ENCODE measurements at regions not wholly inside any gene's neighbourhood (a gene's known extent, or its start where the extent isn't known, plus 50 kb on each side); places are given as distances from the start of the nearest gene placed in this dataset.

GRCh38 chr17:77693776-77694175 lies 264.7 kb upstream of the TNRC6C start:
- peaks cover 23% of the 10 kb centered on the region for H3K4me1 ChIP-seq (ENCODE audit: control insufficient read depth, insufficient read depth, low read length, poor library complexity, severe bottlenecking)
- no peak for ATAC-seq (ENCODE audit: low read depth in 2 of 2)
- peak overlapping the region in 1 of 3 donors; percentile 56 for H3K27ac Mint-ChIP-seq
- H3K9me3 ChIP-seq (ENCODE audit: control insufficient read depth in 2 of 2, low read length in 2 of 2) = no peaks in the 10 kb centered on the region
- H3K4me3 ChIP-seq (ENCODE audit: low read depth, low read length) = no peak overlapping the region
- H3K27me3 Mint-ChIP-seq = peaks cover 18% of the 10 kb centered on the region
- H3K36me3 Mint-ChIP-seq = no peaks in the 10 kb centered on the region
- H3K4me3 Mint-ChIP-seq = no peak overlapping the region
- H3K36me3 ChIP-seq (ENCODE audit: control insufficient read depth, insufficient read depth, low read length) = no peaks in the 10 kb centered on the region
- peaks cover 6 to 38% (median 20%) of the 10 kb centered on the region in 4 donors for H3K4me1 Mint-ChIP-seq
- no peak overlapping the region for H3K27ac ChIP-seq (ENCODE audit: insufficient read depth, low read length, poor library complexity, severe bottlenecking)
- H3K27me3 ChIP-seq (ENCODE audit: control insufficient read depth, insufficient read depth, low read length) = no peaks in the 10 kb centered on the region
- H3K9me3 Mint-ChIP-seq = peaks cover 0 to 2% (median 0%) of the 10 kb centered on the region in 7 donors
- no peak for DNase-seq

- DNase-seq = no peak
These were observed 263.8 kb upstream of the TNRC6C start for GRCh38 chr17:77694391-77695363.

GRCh38 chr17:77695386-77695785 lies 263.1 kb upstream of the TNRC6C start:
- Histone ChIP-seq H3K9me3 (ENCODE audit: control insufficient read depth in 2 of 2, low read length in 2 of 2) (no peaks in the 10 kb centered on the region), H3K4me3 (ENCODE audit: low read depth, low read length) (no peak overlapping the region), H3K27ac (ENCODE audit: insufficient read depth, low read length, poor library complexity, severe bottlenecking) (no peak overlapping the region), H3K4me1 (ENCODE audit: control insufficient read depth, insufficient read depth, low read length, poor library complexity, severe bottlenecking) (peaks cover 19% of the 10 kb centered on the region), H3K36me3 (ENCODE audit: control insufficient read depth, insufficient read depth, low read length) (no peaks in the 10 kb centered on the region), H3K27me3 (ENCODE audit: control insufficient read depth, insufficient read depth, low read length) (peaks cover 3% of the 10 kb centered on the region)
- Mint-ChIP-seq H3K4me1 (peaks cover 5 to 35% (median 16%) of the 10 kb centered on the region in 4 donors), H3K9me3 (peaks cover 0 to 2% (median 0%) of the 10 kb centered on the region in 7 donors), H3K27me3 (peaks cover 18% of the 10 kb centered on the region), H3K36me3 (no peaks in the 10 kb centered on the region), H3K4me3 (no peak overlapping the region), H3K27ac (peak overlapping the region in 1 of 3 donors; percentile 74)
- ATAC-seq (ENCODE audit: low read depth in 2 of 2) (no peak), DNase-seq (no peak)

More at GRCh38 chr17:77694391-77695363, 263.8 kb upstream of the TNRC6C start:
- H3K9me3 Mint-ChIP-seq = peaks cover 0 to 2% (median 0%) of the 10 kb centered on the region in 7 donors
- ATAC-seq (ENCODE audit: low read depth in 2 of 2) = no peak
- peaks cover 18% of the 10 kb centered on the region for H3K27me3 Mint-ChIP-seq
- no peak overlapping the region for H3K27ac ChIP-seq (ENCODE audit: insufficient read depth, low read length, poor library complexity, severe bottlenecking)
- peak overlapping the region in 2 of 3 donors; percentile 58 to 74 for H3K27ac Mint-ChIP-seq
- peaks cover 3% of the 10 kb centered on the region for H3K27me3 ChIP-seq (ENCODE audit: control insufficient read depth, insufficient read depth, low read length)
- H3K4me3 ChIP-seq (ENCODE audit: low read depth, low read length) = no peak overlapping the region
- no peaks in the 10 kb centered on the region for H3K36me3 Mint-ChIP-seq
- H3K4me3 Mint-ChIP-seq = no peak overlapping the region
- no peaks in the 10 kb centered on the region for H3K36me3 ChIP-seq (ENCODE audit: control insufficient read depth, insufficient read depth, low read length)
- H3K9me3 ChIP-seq (ENCODE audit: control insufficient read depth in 2 of 2, low read length in 2 of 2) = no peaks in the 10 kb centered on the region
- peaks cover 23% of the 10 kb centered on the region for H3K4me1 ChIP-seq (ENCODE audit: control insufficient read depth, insufficient read depth, low read length, poor library complexity, severe bottlenecking)
- peaks cover 6 to 38% (median 18%) of the 10 kb centered on the region in 4 donors for H3K4me1 Mint-ChIP-seq

GRCh38 chr17:77696151-77696720 lies 262.3 kb upstream of the TNRC6C start:
- H3K27ac ChIP-seq (ENCODE audit: insufficient read depth, low read length, poor library complexity, severe bottlenecking) = no peak overlapping the region
- peak overlapping the region in 1 of 3 donors; percentile 20 for H3K27ac Mint-ChIP-seq
- DNase-seq (no peak), ATAC-seq (ENCODE audit: low read depth in 2 of 2) (no peak)
- peaks cover 0 to 2% (median 0%) of the 10 kb centered on the region in 7 donors for H3K9me3 Mint-ChIP-seq
- H3K9me3 ChIP-seq (ENCODE audit: control insufficient read depth in 2 of 2, low read length in 2 of 2) = no peaks in the 10 kb centered on the region
- H3K36me3 Mint-ChIP-seq = no peaks in the 10 kb centered on the region
- H3K4me1 Mint-ChIP-seq = peaks cover 0 to 27% (median 12%) of the 10 kb centered on the region in 4 donors
- peaks cover 3% of the 10 kb centered on the region for H3K27me3 ChIP-seq (ENCODE audit: control insufficient read depth, insufficient read depth, low read length)
- H3K27me3 Mint-ChIP-seq = peaks cover 22% of the 10 kb centered on the region
- no peak overlapping the region for H3K4me3 ChIP-seq (ENCODE audit: low read depth, low read length)
- no peaks in the 10 kb centered on the region for H3K36me3 ChIP-seq (ENCODE audit: control insufficient read depth, insufficient read depth, low read length)
- peak overlapping the region in 2 of 4 donors; percentile 39 to 61 for H3K4me3 Mint-ChIP-seq
- peaks cover 10% of the 10 kb centered on the region for H3K4me1 ChIP-seq (ENCODE audit: control insufficient read depth, insufficient read depth, low read length, poor library complexity, severe bottlenecking)

GRCh38 chr17:77696721-77697460 lies 261.6 kb upstream of the TNRC6C start:
- Mint-ChIP-seq H3K9me3 (peaks cover 0 to 9% (median 4%) of the 10 kb centered on the region in 7 donors), H3K27ac (no peak overlapping the region), H3K4me3 (peak overlapping the region in 2 of 4 donors; percentile 39 to 61), H3K36me3 (no peaks in the 10 kb centered on the region), H3K4me1 (peaks cover 0 to 24% (median 12%) of the 10 kb centered on the region in 4 donors), H3K27me3 (peaks cover 22% of the 10 kb centered on the region)
- no peak overlapping the region for H3K4me3 ChIP-seq (ENCODE audit: low read depth, low read length)
- H3K27ac ChIP-seq (ENCODE audit: insufficient read depth, low read length, poor library complexity, severe bottlenecking) = no peak overlapping the region
- no peaks in the 10 kb centered on the region for H3K36me3 ChIP-seq (ENCODE audit: control insufficient read depth, insufficient read depth, low read length)
- peaks cover 9% of the 10 kb centered on the region for H3K4me1 ChIP-seq (ENCODE audit: control insufficient read depth, insufficient read depth, low read length, poor library complexity, severe bottlenecking)
- DNase-seq (no peak), ATAC-seq (ENCODE audit: low read depth in 2 of 2) (no peak)
- peaks cover 0 to 2% of the 10 kb centered on the region in 2 experiments for H3K9me3 ChIP-seq (ENCODE audit: control insufficient read depth in 2 of 2, low read length in 2 of 2)
- peaks cover 3% of the 10 kb centered on the region for H3K27me3 ChIP-seq (ENCODE audit: control insufficient read depth, insufficient read depth, low read length)

GRCh38 chr17:77697480-77698400 lies 260.8 kb upstream of the TNRC6C start:
- Histone ChIP-seq H3K27me3 (ENCODE audit: control insufficient read depth, insufficient read depth, low read length) (peaks cover 3% of the 10 kb centered on the region), H3K27ac (ENCODE audit: insufficient read depth, low read length, poor library complexity, severe bottlenecking) (no peak overlapping the region), H3K9me3 (ENCODE audit: control insufficient read depth in 2 of 2, low read length in 2 of 2) (peaks cover 8 to 9% of the 10 kb centered on the region in 2 experiments), H3K36me3 (ENCODE audit: control insufficient read depth, insufficient read depth, low read length) (no peaks in the 10 kb centered on the region), H3K4me3 (ENCODE audit: low read depth, low read length) (no peak overlapping the region), H3K4me1 (ENCODE audit: control insufficient read depth, insufficient read depth, low read length, poor library complexity, severe bottlenecking) (peaks cover 5% of the 10 kb centered on the region)
- Mint-ChIP-seq H3K36me3 (no peaks in the 10 kb centered on the region), H3K27ac (no peak overlapping the region), H3K4me1 (peaks cover 0 to 22% (median 4%) of the 10 kb centered on the region in 4 donors), H3K9me3 (peaks cover 3 to 16% (median 6%) of the 10 kb centered on the region in 7 donors), H3K4me3 (no peak overlapping the region), H3K27me3 (peaks cover 22% of the 10 kb centered on the region)
- DNase-seq (no peak), ATAC-seq (ENCODE audit: low read depth in 2 of 2) (no peak)
